ENCODE measurements at regions not wholly inside any gene's neighbourhood (a gene's known extent, or its start where the extent isn't known, plus 50 kb on each side); places are given as distances from the start of the nearest gene placed in this dataset.

GRCh38 chr5:96194593-96194992, 232.9 kb upstream of the ELL2 start:
- Mint-ChIP-seq H3K4me1 (no peaks in the 10 kb centered on the region), H3K9me3 (peaks cover 0 to 2% of the 10 kb centered on the region in 2 donors), H3K27me3 (ENCODE audit: low read depth in 2 of 2) (peaks cover 3 to 14% of the 10 kb centered on the region in 2 donors), H3K36me3 (peaks cover 3% of the 10 kb centered on the region), H3K4me3 (no peak overlapping the region), H3K27ac (no peak overlapping the region)
- no peaks in the 10 kb centered on the region for H3K4me1 ChIP-seq (ENCODE audit: control insufficient read depth, insufficient read depth, low read length)
- no peak for ATAC-seq
- no peak overlapping the region for H3K4me3 ChIP-seq (ENCODE audit: low read length)
- no peak overlapping the region for H3K27ac ChIP-seq (ENCODE audit: low read length)
- no peak for DNase-seq
- TF ChIP-seq, protein P1, sequence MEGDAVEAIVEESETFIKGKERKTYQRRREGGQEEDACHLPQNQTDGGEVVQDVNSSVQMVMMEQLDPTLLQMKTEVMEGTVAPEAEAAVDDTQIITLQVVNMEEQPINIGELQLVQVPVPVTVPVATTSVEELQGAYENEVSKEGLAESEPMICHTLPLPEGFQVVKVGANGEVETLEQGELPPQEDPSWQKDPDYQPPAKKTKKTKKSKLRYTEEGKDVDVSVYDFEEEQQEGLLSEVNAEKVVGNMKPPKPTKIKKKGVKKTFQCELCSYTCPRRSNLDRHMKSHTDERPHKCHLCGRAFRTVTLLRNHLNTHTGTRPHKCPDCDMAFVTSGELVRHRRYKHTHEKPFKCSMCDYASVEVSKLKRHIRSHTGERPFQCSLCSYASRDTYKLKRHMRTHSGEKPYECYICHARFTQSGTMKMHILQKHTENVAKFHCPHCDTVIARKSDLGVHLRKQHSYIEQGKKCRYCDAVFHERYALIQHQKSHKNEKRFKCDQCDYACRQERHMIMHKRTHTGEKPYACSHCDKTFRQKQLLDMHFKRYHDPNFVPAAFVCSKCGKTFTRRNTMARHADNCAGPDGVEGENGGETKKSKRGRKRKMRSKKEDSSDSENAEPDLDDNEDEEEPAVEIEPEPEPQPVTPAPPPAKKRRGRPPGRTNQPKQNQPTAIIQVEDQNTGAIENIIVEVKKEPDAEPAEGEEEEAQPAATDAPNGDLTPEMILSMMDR (IDR thresholded peaks at IDR 0.05), result no peak
- H3K27me3 ChIP-seq (ENCODE audit: control insufficient read depth, insufficient read depth, low read length), result no peaks in the 10 kb centered on the region
- H3K36me3 ChIP-seq (ENCODE audit: control insufficient read depth, insufficient read depth, low read length), result no peaks in the 10 kb centered on the region
- intact Hi-C loops (cut with micrococcal nuclease), result no loop called here
- no peaks in the 10 kb centered on the region for H3K9me3 ChIP-seq (ENCODE audit: control insufficient read depth, insufficient read depth, low read length)

GRCh38 chr5:96193946-96194345, 232.3 kb upstream of the ELL2 start:
- Histone ChIP-seq H3K4me3 (ENCODE audit: low read length) (no peak overlapping the region), H3K36me3 (ENCODE audit: control insufficient read depth, insufficient read depth, low read length) (no peaks in the 10 kb centered on the region), H3K4me1 (ENCODE audit: control insufficient read depth, insufficient read depth, low read length) (no peaks in the 10 kb centered on the region), H3K27ac (ENCODE audit: low read length) (no peak overlapping the region), H3K9me3 (ENCODE audit: control insufficient read depth, insufficient read depth, low read length) (no peaks in the 10 kb centered on the region), H3K27me3 (ENCODE audit: control insufficient read depth, insufficient read depth, low read length) (no peaks in the 10 kb centered on the region)
- Mint-ChIP-seq H3K9me3 (peaks cover 0 to 2% of the 10 kb centered on the region in 2 donors), H3K4me1 (no peaks in the 10 kb centered on the region), H3K36me3 (peaks cover 8% of the 10 kb centered on the region), H3K4me3 (no peak overlapping the region), H3K27me3 (ENCODE audit: low read depth in 2 of 2) (peaks cover 7 to 20% of the 10 kb centered on the region in 2 donors), H3K27ac (no peak overlapping the region)
- DNase-seq (no peak), ATAC-seq (no peak)
- TF ChIP-seq, protein P1 (IDR thresholded peaks at IDR 0.05), result no peak
- intact Hi-C loops (cut with micrococcal nuclease), result no loop called here
- 100% methylated on average over 2 of the region's 2 CpGs for WGBS (ENCODE audit: insufficient coverage)

- 93% methylated on average over 1 of the region's 1 CpG for WGBS (ENCODE audit: insufficient coverage)
- Histone ChIP-seq H3K4me3 (ENCODE audit: low read length) (no peak overlapping the region), H3K9me3 (ENCODE audit: control insufficient read depth, insufficient read depth, low read length) (no peaks in the 10 kb centered on the region), H3K27ac (ENCODE audit: low read length) (no peak overlapping the region), H3K27me3 (ENCODE audit: control insufficient read depth, insufficient read depth, low read length) (no peaks in the 10 kb centered on the region), H3K36me3 (ENCODE audit: control insufficient read depth, insufficient read depth, low read length) (no peaks in the 10 kb centered on the region), H3K4me1 (ENCODE audit: control insufficient read depth, insufficient read depth, low read length) (no peaks in the 10 kb centered on the region)
- TF ChIP-seq, protein P1 (IDR thresholded peaks at IDR 0.05), result no peak
- no peak for ATAC-seq
- H3K27me3 Mint-ChIP-seq (ENCODE audit: low read depth in 2 of 2), result peaks cover 18 to 22% of the 10 kb centered on the region in 2 donors
- H3K9me3 Mint-ChIP-seq, result peaks cover 2 to 4% of the 10 kb centered on the region in 2 donors
- peaks cover 22% of the 10 kb centered on the region for H3K36me3 Mint-ChIP-seq
- no peaks in the 10 kb centered on the region for H3K4me1 Mint-ChIP-seq
- no peak for DNase-seq
- intact Hi-C loops (cut with micrococcal nuclease), result no loop called here
- no peak overlapping the region for H3K27ac Mint-ChIP-seq
- no peak overlapping the region for H3K4me3 Mint-ChIP-seq
Observed at GRCh38 chr5:96189987-96190386, 228.3 kb upstream of the ELL2 start.

DNA sequence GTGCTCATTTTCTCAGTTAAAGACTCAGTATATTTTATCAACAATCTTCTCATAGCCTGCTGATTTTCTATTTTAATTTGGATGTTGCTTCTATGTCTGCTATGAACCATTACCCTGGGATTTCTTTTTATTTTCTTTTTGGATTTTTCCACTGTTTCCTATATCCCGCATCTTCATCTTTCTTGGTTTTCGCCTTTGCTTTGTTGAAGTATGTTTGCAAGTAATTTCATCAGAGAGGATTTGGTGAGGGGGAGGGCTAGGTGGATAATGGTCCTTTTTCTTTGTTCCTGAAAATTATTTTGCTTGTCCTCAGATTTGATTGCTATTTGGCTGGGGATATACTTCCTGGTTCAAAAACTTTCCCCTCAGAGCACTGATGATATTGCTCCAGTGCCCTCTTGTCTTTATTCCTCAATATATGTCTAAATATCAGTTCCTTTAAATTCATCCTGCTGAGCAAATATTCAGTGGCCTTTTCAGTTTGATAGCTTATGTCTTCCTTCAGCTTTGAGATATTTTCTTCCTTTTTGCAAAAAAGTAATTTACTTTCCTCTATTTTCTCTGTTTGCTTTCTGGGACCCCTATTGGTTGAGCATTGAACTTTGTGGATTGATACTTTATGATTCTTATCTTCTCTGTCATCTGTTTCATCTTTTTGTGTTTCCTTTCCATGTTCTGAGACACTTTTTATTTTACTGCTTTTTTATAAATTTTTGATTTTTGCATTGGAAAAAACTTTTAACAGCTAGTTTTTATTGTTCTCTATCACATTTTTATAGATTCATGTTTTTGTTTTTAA, 227.6 kb upstream of the ELL2 start:
- 100% methylated on average over 2 of the region's 2 CpGs for WGBS (ENCODE audit: insufficient coverage)
- Mint-ChIP-seq H3K9me3 (peaks cover 2 to 6% of the 10 kb centered on the region in 2 donors), H3K4me3 (no peak overlapping the region), H3K27ac (no peak overlapping the region), H3K27me3 (ENCODE audit: low read depth in 2 of 2) (peaks cover 15 to 22% of the 10 kb centered on the region in 2 donors), H3K36me3 (peaks cover 22% of the 10 kb centered on the region), H3K4me1 (no peaks in the 10 kb centered on the region)
- no peaks in the 10 kb centered on the region for H3K4me1 ChIP-seq (ENCODE audit: control insufficient read depth, insufficient read depth, low read length)
- no peaks in the 10 kb centered on the region for H3K27me3 ChIP-seq (ENCODE audit: control insufficient read depth, insufficient read depth, low read length)
- no peaks in the 10 kb centered on the region for H3K9me3 ChIP-seq (ENCODE audit: control insufficient read depth, insufficient read depth, low read length)
- DNase-seq (no peak), ATAC-seq (no peak)
- TF ChIP-seq, protein P1 (IDR thresholded peaks at IDR 0.05), result no peak
- no peaks in the 10 kb centered on the region for H3K36me3 ChIP-seq (ENCODE audit: control insufficient read depth, insufficient read depth, low read length)
- no peak overlapping the region for H3K27ac ChIP-seq (ENCODE audit: low read length)
- intact Hi-C loops (cut with micrococcal nuclease), result no loop called here
- no peak overlapping the region for H3K4me3 ChIP-seq (ENCODE audit: low read length)

All from natural killer cell (primary cell).